ENCODE measurements at regions not wholly inside any gene's neighbourhood (a gene's known extent, or its start where the extent isn't known, plus 50 kb on each side); places are given as distances from the start of the nearest gene placed in this dataset.

DNA sequence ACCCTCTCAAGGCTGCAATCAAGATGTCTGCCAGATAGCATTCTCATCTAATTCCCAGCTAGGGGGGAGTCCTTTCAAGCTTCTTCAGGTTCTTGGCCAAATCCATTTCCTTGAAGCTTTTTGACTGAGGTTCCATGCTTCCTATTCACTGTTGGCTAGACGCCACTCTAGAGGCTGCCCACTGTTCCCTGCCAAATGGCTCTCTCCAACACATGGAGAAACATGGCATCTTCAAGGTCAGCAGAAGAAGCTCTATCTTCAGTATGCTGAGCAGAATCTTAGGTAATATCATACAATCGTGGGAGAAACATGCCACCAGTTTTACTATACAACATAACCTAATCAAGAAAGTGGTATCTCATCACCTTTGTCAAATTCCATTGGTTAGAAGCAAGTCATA is 1985.1 kb upstream of the CELF4 start:
- Histone ChIP-seq H3K4me3 (ENCODE audit: extremely low read depth in 1 of 4, insufficient read depth in 2 of 4, low read depth in 3 of 4, low read length in 4 of 4) (no peak overlapping the region), H4K91ac (replicated peaks; ENCODE audit: insufficient read length, low read length) (no peak overlapping the region), H2BK20ac (ENCODE audit: low read length) (no peak overlapping the region), H3K27me3 (replicated peaks in 1 of 4; ENCODE audit: control insufficient read depth in 3 of 4, extremely low read depth in 1 of 4, insufficient read depth in 3 of 4, low read length in 3 of 4) (no peaks in the 10 kb centered on the region), H3K79me2 (ENCODE audit: control insufficient read depth in 1 of 2, insufficient read depth in 2 of 2, low read length in 2 of 2) (no peaks in the 10 kb centered on the region), H3K9ac (replicated peaks in 1 of 4; ENCODE audit: extremely low read depth in 1 of 4, low read depth in 3 of 4, low read length in 3 of 4) (no peak overlapping the region), H2AFZ (ENCODE audit: low read length) (no peak overlapping the region), H3K23ac (ENCODE audit: insufficient read length) (no peak overlapping the region), H3K79me1 (ENCODE audit: low read depth, low read length) (no peaks in the 10 kb centered on the region), H3K23me2 (ENCODE audit: low read depth, low read length) (no peaks in the 10 kb centered on the region), H3K4ac (replicated peaks; ENCODE audit: insufficient read length, low read depth, low read length) (no peak overlapping the region), H2BK12ac (ENCODE audit: low read depth, low read length) (no peak overlapping the region), H4K20me1 (replicated peaks in 1 of 2; ENCODE audit: control insufficient read depth in 1 of 2, insufficient read depth in 2 of 2, low read length in 2 of 2) (no peaks in the 10 kb centered on the region), H4K8ac (ENCODE audit: extremely low read depth, insufficient read depth, low read length) (no peak overlapping the region), H2BK120ac (replicated peaks; ENCODE audit: low read depth, low read length) (no peak overlapping the region), H2AK5ac (ENCODE audit: low read depth, low read length) (no peak overlapping the region), H4K5ac (ENCODE audit: insufficient read length, low read depth, low read length) (no peak overlapping the region), H3K4me1 (replicated peaks in 1 of 4; ENCODE audit: control insufficient read depth in 3 of 4, insufficient read depth in 4 of 4, low read length in 3 of 4) (no peaks in the 10 kb centered on the region), H3K36me3 (ENCODE audit: control insufficient read depth in 2 of 4, insufficient read depth in 4 of 4, low read length in 3 of 4) (no peaks in the 10 kb centered on the region), H3K4me2 (ENCODE audit: insufficient read depth in 1 of 2, low read depth in 2 of 2, low read length in 2 of 2) (no peak overlapping the region), H3K9me3 (ENCODE audit: insufficient read depth in 2 of 2, low read depth in 1 of 2, low read length in 1 of 2) (no peaks in the 10 kb centered on the region), H2BK15ac (ENCODE audit: low read length) (no peak overlapping the region), H3K56ac (replicated peaks; ENCODE audit: insufficient read length, low read depth, low read length) (no peak overlapping the region), H2BK5ac (ENCODE audit: low read depth, low read length) (no peak overlapping the region), H3K27ac (ENCODE audit: low read depth, low read length) (no peak overlapping the region), H3K18ac (ENCODE audit: extremely low read depth, low read length) (no peak overlapping the region), H3K14ac (ENCODE audit: insufficient read length) (no peak overlapping the region)
- POLR2A ChIA-PET (ENCODE audit: partially characterized antibody) = no interaction called here
- FAIRE-seq (no peak), DNase-seq (ENCODE audit: low read depth in 1 of 2, low spot score in 2 of 2) (no peak)
- 94% methylated on average over 2 of the region's 2 CpGs; no CpG with 5 or more reads in 1 of the 2 experiments for WGBS, 2 experiments (ENCODE audit: extremely low coverage in 1 of 2, insufficient coverage in 1 of 2, insufficient read length in 1 of 2, insufficient replicate concordance in 2 of 2, low coverage in 1 of 2, low lambda C conversion rate in 2 of 2, missing lambda C conversion rate in 1 of 2)
- CTCF ChIA-PET (ENCODE audit: partially characterized antibody) = interaction anchor here (1.4 kb wide), 1 partner anchor 9 kb away, joined by 3 read pairs; no protein-coding TSS in a partner anchor
- TF ChIP-seq CEBPB (IDR thresholded peaks at IDR 0.05; ENCODE audit: low read depth, low read length) = no peak
- TF ChIP-seq RNF2 (IDR thresholded peaks at IDR 0.05; ENCODE audit: borderline replicate concordance, low read depth, low read length, missing control alignments, poor library complexity, severe bottlenecking) = no peak
- TF ChIP-seq SP4 (IDR thresholded peaks at IDR 0.05; ENCODE audit: low read length) = no peak
- TF ChIP-seq EZH2 (IDR thresholded peaks at IDR 0.05; ENCODE audit: low read depth, low read length, severe bottlenecking) = no peak
- TF ChIP-seq CREB1 (IDR thresholded peaks at IDR 0.05) = no peak
- no peak for TF ChIP-seq GABPA (IDR thresholded peaks at IDR 0.05; ENCODE audit: borderline replicate concordance, insufficient read depth, low read length)
- TF ChIP-seq SUZ12 (IDR thresholded peaks at IDR 0.05; ENCODE audit: low read length) = no peak
- TF ChIP-seq TEAD4 (IDR thresholded peaks at IDR 0.05; ENCODE audit: low read depth, low read length) = no peak
- TF ChIP-seq SP2 (IDR thresholded peaks at IDR 0.05; ENCODE audit: low read length) = no peak
- no peak for TF ChIP-seq TAF1 (IDR thresholded peaks at IDR 0.05; ENCODE audit: low read depth, low read length)
- no peak for TF ChIP-seq POU5F1 (IDR thresholded peaks at IDR 0.05; ENCODE audit: low read depth, low read length)
- TF ChIP-seq POLR2A (IDR thresholded peaks at IDR 0.05; ENCODE audit: control extremely low read depth in 1 of 2, low read depth in 2 of 2, low read length in 2 of 2) = no peak
- TF ChIP-seq BRCA1 (IDR thresholded peaks at IDR 0.05; ENCODE audit: low read depth, low read length) = no peak
- TF ChIP-seq SRF (IDR thresholded peaks at IDR 0.05; ENCODE audit: low read depth, low read length) = no peak
- TF ChIP-seq EP300 (IDR thresholded peaks at IDR 0.05; ENCODE audit: borderline replicate concordance in 1 of 2, low read depth in 2 of 2, low read length in 2 of 2) = no peak
- no peak for TF ChIP-seq EGR1 (IDR thresholded peaks at IDR 0.05; ENCODE audit: borderline replicate concordance, low read depth, low read length)
- TF ChIP-seq, protein P1, sequence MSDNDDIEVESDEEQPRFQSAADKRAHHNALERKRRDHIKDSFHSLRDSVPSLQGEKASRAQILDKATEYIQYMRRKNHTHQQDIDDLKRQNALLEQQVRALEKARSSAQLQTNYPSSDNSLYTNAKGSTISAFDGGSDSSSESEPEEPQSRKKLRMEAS (IDR thresholded peaks at IDR 0.05) = no peak

Measured in H1 (cell line).